Left lung (tissue), 4 donors: ENCODE measurements at regions not wholly inside any gene's neighbourhood (a gene's known extent, or its start where the extent isn't known, plus 50 kb on each side); places are given as distances from the start of the nearest gene placed in this dataset.

ENCODE experiments used
- ATAC-seq: fragments of 200-7000 bp; cut with Tn5 transposase; one replicate; pipeline ENCODE4 v1.9.1; 2020; ENCODE audit warnings: moderate library complexity
- DNase-seq, 4 donors: peaks; one replicate each; pipeline ENCODE4 v3.0.0-alpha.2; 2013 to 2020
- H3K27ac ChIP-seq, 2 donors: fragments of 200-600 bp; sonication (generic) in 1 of 2; one replicate each; pipeline versions ENCODE4 v1.5.0 to v1.8.0; 2020 to 2021
- H3K27me3 ChIP-seq, 2 donors: fragments of 200-600 bp; sonication (generic) in 1 of 2; one replicate each; pipeline versions ENCODE4 v1.5.0 to v1.8.0; 2020 to 2021
- H3K36me3 ChIP-seq, 2 donors: fragments of 200-600 bp; sonication (generic) in 1 of 2; one replicate each; pipeline versions ENCODE4 v1.5.0 to v1.8.0; 2020 to 2021
- H3K4me1 ChIP-seq, 2 donors: fragments of 200-600 bp; one replicate each; pipeline ENCODE4 v1.8.0; 2021
- H3K4me3 ChIP-seq, 2 donors: fragments of 200-600 bp; sonication (generic) in 1 of 2; one replicate each; pipeline versions ENCODE4 v1.5.0 to v1.8.0; 2020 to 2021; ENCODE audit warnings: mild to moderate bottlenecking in 1 of 2
- H3K9me3 ChIP-seq, 2 donors: fragments of 200-600 bp; sonication (generic) in 1 of 2; one replicate each; pipeline versions ENCODE4 v1.5.0 to v1.8.0; 2020 to 2021
- intact Hi-C, 2 donors: fragments of 100-400 bp; cut with DNase I; formaldehyde crosslinking; loops; one replicate each; pipeline versions ENCODE4 v1.11.2 to v1.14.2; 2022
- TF ChIP-seq, protein P1 (sequence below), 2 donors: fragments of 200-600 bp; sonication (generic) in 1 of 2; IDR thresholded peaks; one replicate each; pipeline versions ENCODE4 v1.5.0 to v1.8.0; 2021; ENCODE audit warnings: antibody characterized with exemption in 2 of 2
- donor health status: DM: no; HTN: yes; CAD: no.
- donor health status: DM: no; HTN: no; CAD: no.

DNA sequence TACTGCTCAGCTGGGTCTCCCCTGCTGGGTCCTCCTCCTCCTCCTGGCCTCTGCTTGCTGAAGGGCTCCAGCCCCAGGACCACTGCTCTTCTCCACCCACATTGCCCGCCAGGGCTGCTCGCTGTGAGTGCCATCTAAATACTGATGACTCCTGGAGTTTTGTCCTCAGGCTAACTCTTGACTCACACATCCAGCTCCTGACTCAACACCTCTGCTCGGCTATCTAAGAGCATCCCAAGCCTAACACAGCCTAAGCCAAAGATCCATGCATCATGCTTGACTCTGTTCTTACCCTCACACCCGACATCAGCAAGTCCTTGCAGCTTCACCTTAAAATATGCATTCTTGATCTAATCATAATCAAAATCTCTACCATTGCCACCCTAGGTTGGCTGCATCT is 260.2 kb downstream of the KLF13 start:
- no peak for DNase-seq
- Histone ChIP-seq H3K27me3 (no peaks in the 10 kb centered on the region), H3K4me1 (no peaks in the 10 kb centered on the region), H3K27ac (no peak overlapping the region), H3K36me3 (no peaks in the 10 kb centered on the region), H3K4me3 (no peak overlapping the region), H3K9me3 (peaks cover 0 to 9% of the 10 kb centered on the region in 2 donors)
- intact Hi-C loops, result no loop called here
- no peak for ATAC-seq
- TF ChIP-seq, protein P1, sequence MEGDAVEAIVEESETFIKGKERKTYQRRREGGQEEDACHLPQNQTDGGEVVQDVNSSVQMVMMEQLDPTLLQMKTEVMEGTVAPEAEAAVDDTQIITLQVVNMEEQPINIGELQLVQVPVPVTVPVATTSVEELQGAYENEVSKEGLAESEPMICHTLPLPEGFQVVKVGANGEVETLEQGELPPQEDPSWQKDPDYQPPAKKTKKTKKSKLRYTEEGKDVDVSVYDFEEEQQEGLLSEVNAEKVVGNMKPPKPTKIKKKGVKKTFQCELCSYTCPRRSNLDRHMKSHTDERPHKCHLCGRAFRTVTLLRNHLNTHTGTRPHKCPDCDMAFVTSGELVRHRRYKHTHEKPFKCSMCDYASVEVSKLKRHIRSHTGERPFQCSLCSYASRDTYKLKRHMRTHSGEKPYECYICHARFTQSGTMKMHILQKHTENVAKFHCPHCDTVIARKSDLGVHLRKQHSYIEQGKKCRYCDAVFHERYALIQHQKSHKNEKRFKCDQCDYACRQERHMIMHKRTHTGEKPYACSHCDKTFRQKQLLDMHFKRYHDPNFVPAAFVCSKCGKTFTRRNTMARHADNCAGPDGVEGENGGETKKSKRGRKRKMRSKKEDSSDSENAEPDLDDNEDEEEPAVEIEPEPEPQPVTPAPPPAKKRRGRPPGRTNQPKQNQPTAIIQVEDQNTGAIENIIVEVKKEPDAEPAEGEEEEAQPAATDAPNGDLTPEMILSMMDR (IDR thresholded peaks at IDR 0.05), result no peak

DNA sequence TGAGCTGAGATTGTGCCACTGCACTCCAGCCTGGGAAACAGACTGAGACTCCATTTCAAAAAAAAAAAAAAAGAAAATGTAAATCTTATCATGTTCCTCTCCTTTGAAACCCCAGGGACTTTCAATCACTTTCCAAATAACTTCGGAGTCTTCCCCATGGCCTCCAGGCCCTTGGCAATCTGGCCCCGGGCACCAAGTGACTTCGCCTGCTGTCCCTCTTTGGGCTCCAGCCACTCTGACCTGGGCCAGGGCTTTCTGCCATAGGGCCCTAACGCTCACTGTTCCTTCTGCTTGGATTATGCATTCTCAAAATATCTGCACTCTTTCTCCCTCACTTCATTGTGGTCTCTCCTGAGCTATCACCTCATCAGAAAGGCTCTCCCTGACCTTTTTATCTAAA is 260.9 kb downstream of the KLF13 start:
- intact Hi-C loops, result no loop called here
- no peak for ATAC-seq
- Histone ChIP-seq H3K27me3 (no peaks in the 10 kb centered on the region), H3K4me1 (no peaks in the 10 kb centered on the region), H3K27ac (no peak overlapping the region), H3K4me3 (no peak overlapping the region), H3K9me3 (peaks cover 0 to 8% of the 10 kb centered on the region in 2 donors), H3K36me3 (no peaks in the 10 kb centered on the region)
- no peak for DNase-seq
- TF ChIP-seq, protein P1 (IDR thresholded peaks at IDR 0.05), result no peak

DNA sequence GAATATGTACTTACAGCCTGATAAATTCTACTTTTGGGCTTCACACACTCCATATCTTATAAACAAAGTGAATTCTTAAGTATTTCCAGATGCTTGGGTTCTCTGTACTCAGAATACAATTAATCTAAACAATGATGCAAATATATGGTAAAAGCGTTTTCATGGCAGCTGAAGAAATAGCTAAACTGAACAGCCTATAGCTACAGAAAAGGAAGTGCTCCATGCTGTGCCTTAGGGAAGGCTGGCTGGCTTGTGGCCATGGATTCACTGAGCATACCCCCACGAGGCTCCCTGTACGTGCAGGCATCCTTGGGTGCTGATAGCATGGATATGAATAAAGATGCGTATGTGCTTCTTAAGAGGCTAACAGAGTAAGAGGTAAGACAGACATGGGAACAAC is 264.0 kb downstream of the KLF13 start:
- DNase-seq (peak in 1 of 4 donors; percentile 5), ATAC-seq (no peak)
- Histone ChIP-seq H3K4me1 (no peaks in the 10 kb centered on the region), H3K36me3 (no peaks in the 10 kb centered on the region), H3K27me3 (no peaks in the 10 kb centered on the region), H3K9me3 (no peaks in the 10 kb centered on the region), H3K27ac (no peak overlapping the region), H3K4me3 (no peak overlapping the region)
- TF ChIP-seq, protein P1 (IDR thresholded peaks at IDR 0.05), result no peak
- intact Hi-C loops, result no loop called here

DNA sequence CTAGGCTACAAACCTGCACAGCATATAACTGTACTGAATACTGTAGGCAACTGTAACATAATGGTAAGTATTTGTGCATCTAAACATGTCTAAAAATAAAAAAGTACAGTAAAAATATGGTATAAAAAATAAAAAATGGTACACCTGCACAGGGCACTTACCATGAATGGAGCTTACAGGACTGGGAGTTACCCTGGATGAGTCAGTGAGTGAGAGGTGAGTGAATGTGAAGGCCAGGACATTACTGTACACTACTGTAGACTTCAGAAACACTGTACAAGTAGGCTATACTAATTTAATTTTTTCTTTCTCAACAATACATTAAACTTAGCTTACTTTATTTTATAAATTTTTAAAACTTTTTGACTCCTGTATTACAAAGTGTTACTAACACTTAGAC is 265.3 kb downstream of the KLF13 start:
- TF ChIP-seq, protein P1 (IDR thresholded peaks at IDR 0.05), result no peak
- H3K4me1 ChIP-seq, result no peaks in the 10 kb centered on the region
- no peak for ATAC-seq
- no peaks in the 10 kb centered on the region for H3K27me3 ChIP-seq
- intact Hi-C loops, result no loop called here
- no peaks in the 10 kb centered on the region for H3K9me3 ChIP-seq
- no peak overlapping the region for H3K27ac ChIP-seq
- H3K4me3 ChIP-seq, result no peak overlapping the region
- no peak for DNase-seq
- H3K36me3 ChIP-seq, result no peaks in the 10 kb centered on the region

DNA sequence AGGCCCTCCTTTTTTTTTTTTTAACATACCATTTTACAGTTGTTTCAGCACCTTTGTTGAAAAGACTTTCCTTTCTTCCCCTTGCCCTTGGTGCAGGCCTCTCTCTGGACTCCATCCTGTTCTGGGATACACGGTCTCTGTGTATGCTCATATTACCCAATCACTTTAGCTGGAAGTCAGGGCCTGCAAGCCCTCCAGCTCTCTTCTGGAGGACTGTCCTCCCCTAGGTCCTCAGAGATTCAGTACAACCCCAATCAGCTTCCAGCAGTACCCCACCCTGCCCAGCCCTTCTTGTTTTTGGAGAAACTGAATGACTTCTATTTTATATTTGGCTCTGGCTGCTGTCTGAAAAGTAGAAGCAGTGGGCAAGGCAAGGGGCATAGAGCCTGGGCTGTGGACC is 270.8 kb downstream of the KLF13 start:
- no peak overlapping the region for H3K4me3 ChIP-seq
- no peaks in the 10 kb centered on the region for H3K36me3 ChIP-seq
- H3K9me3 ChIP-seq, result no peaks in the 10 kb centered on the region
- no peak overlapping the region for H3K27ac ChIP-seq
- no peaks in the 10 kb centered on the region for H3K27me3 ChIP-seq
- TF ChIP-seq, protein P1 (IDR thresholded peaks at IDR 0.05), result no peak
- DNase-seq (no peak), ATAC-seq (no peak)
- intact Hi-C loops, result no loop called here
- no peaks in the 10 kb centered on the region for H3K4me1 ChIP-seq
